ENCODE measurements at regions not wholly inside any gene's neighbourhood (a gene's known extent, or its start where the extent isn't known, plus 50 kb on each side); places are given as distances from the start of the nearest gene placed in this dataset.

DNA sequence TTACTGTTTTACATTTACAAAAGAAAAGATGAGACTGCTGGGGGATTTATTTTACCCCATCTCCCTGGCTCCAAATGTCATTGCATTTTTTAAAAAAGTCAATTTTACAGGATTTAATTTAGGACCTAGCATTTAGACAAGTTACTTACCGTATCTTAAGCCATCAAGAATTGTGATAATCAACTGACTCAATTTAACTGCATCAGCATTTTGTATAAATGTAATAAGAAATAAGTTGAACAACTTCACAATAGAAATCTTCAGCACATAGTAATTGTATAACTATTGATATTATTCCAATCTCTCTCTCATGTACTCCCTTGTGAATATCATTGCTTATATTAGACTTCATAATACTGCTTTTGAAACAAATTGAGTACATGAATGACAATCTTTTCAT, 907.5 kb upstream of the SLC10A2 start:
- TF ChIP-seq, protein P1, sequence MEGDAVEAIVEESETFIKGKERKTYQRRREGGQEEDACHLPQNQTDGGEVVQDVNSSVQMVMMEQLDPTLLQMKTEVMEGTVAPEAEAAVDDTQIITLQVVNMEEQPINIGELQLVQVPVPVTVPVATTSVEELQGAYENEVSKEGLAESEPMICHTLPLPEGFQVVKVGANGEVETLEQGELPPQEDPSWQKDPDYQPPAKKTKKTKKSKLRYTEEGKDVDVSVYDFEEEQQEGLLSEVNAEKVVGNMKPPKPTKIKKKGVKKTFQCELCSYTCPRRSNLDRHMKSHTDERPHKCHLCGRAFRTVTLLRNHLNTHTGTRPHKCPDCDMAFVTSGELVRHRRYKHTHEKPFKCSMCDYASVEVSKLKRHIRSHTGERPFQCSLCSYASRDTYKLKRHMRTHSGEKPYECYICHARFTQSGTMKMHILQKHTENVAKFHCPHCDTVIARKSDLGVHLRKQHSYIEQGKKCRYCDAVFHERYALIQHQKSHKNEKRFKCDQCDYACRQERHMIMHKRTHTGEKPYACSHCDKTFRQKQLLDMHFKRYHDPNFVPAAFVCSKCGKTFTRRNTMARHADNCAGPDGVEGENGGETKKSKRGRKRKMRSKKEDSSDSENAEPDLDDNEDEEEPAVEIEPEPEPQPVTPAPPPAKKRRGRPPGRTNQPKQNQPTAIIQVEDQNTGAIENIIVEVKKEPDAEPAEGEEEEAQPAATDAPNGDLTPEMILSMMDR (tag by site-specific recombination; IDR thresholded peaks at IDR 0.05) = no peak
- TF ChIP-seq, protein P2, sequence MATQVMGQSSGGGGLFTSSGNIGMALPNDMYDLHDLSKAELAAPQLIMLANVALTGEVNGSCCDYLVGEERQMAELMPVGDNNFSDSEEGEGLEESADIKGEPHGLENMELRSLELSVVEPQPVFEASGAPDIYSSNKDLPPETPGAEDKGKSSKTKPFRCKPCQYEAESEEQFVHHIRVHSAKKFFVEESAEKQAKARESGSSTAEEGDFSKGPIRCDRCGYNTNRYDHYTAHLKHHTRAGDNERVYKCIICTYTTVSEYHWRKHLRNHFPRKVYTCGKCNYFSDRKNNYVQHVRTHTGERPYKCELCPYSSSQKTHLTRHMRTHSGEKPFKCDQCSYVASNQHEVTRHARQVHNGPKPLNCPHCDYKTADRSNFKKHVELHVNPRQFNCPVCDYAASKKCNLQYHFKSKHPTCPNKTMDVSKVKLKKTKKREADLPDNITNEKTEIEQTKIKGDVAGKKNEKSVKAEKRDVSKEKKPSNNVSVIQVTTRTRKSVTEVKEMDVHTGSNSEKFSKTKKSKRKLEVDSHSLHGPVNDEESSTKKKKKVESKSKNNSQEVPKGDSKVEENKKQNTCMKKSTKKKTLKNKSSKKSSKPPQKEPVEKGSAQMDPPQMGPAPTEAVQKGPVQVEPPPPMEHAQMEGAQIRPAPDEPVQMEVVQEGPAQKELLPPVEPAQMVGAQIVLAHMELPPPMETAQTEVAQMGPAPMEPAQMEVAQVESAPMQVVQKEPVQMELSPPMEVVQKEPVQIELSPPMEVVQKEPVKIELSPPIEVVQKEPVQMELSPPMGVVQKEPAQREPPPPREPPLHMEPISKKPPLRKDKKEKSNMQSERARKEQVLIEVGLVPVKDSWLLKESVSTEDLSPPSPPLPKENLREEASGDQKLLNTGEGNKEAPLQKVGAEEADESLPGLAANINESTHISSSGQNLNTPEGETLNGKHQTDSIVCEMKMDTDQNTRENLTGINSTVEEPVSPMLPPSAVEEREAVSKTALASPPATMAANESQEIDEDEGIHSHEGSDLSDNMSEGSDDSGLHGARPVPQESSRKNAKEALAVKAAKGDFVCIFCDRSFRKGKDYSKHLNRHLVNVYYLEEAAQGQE (tag by site-specific recombination; IDR thresholded peaks at IDR 0.05) = no peak
